Activated naive CD4-positive, alpha-beta T cell treated with anti-CD3 and anti-CD28 coated beads for 36 hours (primary cell): ENCODE measurements at regions not wholly inside any gene's neighbourhood (a gene's known extent, or its start where the extent isn't known, plus 50 kb on each side); places are given as distances from the start of the nearest gene placed in this dataset.

Experiments
- CTCF ChIA-PET: fragments of 350-600 bp; sonication (Branson Sonifier 250); formaldehyde crosslinking; loops from one replicate; lab custom pipeline; 2021; ENCODE audit warnings: antibody characterized with exemption; lab: Charles Lee
- DNase-seq: peaks from one replicate; pipeline ENCODE4 v3.0.0-alpha.2; 2020
- H3K27ac Mint-ChIP-seq: one replicate; pipeline ENCODE4 v1.8.0; 2021; ENCODE audit warnings: mild to moderate bottlenecking, mixed read lengths
- H3K27me3 Mint-ChIP-seq: one replicate; pipeline ENCODE4 v1.8.0; 2021; ENCODE audit warnings: low read depth, mixed read lengths
- H3K36me3 Mint-ChIP-seq: one replicate; pipeline ENCODE4 v1.8.0; 2021; ENCODE audit warnings: low read depth, mixed read lengths
- H3K4me1 Mint-ChIP-seq: one replicate; pipeline ENCODE4 v1.8.0; 2021; ENCODE audit warnings: low read depth, mixed read lengths
- H3K4me3 Mint-ChIP-seq: one replicate; pipeline ENCODE4 v1.8.0; 2021; ENCODE audit warnings: mild to moderate bottlenecking, moderate library complexity, mixed read lengths
- H3K9me3 Mint-ChIP-seq: one replicate; pipeline ENCODE4 v1.8.0; 2021; ENCODE audit warnings: mixed read lengths
- intact Hi-C: fragments of 100-400 bp; cut with micrococcal nuclease; formaldehyde crosslinking; loops from one replicate; pipeline ENCODE4 v1.15.1; 2023

- intact Hi-C loops = no loop called here
- no peak overlapping the region for H3K4me3 Mint-ChIP-seq
These were observed 1519.9 kb upstream of the ACVR2A start for GRCh38 chr2:146324951-146325350.

GRCh38 chr2:146323564-146323963, 1521.3 kb upstream of the ACVR2A start:
- Mint-ChIP-seq H3K36me3 (no peaks in the 10 kb centered on the region), H3K4me1 (no peaks in the 10 kb centered on the region), H3K9me3 (no peaks in the 10 kb centered on the region), H3K27ac (no peak overlapping the region), H3K27me3 (no peaks in the 10 kb centered on the region), H3K4me3 (no peak overlapping the region)
- no peak for DNase-seq
- CTCF ChIA-PET = no interaction called here
- intact Hi-C loops = no loop called here

More at GRCh38 chr2:146324951-146325350, 1519.9 kb upstream of the ACVR2A start:
- no peaks in the 10 kb centered on the region for H3K4me1 Mint-ChIP-seq
- CTCF ChIA-PET = no interaction called here
- peaks cover 1% of the 10 kb centered on the region for H3K9me3 Mint-ChIP-seq
- no peak overlapping the region for H3K27ac Mint-ChIP-seq
- no peaks in the 10 kb centered on the region for H3K27me3 Mint-ChIP-seq
- DNase-seq = no peak
- no peaks in the 10 kb centered on the region for H3K36me3 Mint-ChIP-seq

- H3K27ac Mint-ChIP-seq = no peak overlapping the region
- DNase-seq = no peak
- H3K4me1 Mint-ChIP-seq = no peaks in the 10 kb centered on the region
- intact Hi-C loops = no loop called here
- H3K4me3 Mint-ChIP-seq = no peak overlapping the region
- CTCF ChIA-PET = no interaction called here
- H3K9me3 Mint-ChIP-seq = no peaks in the 10 kb centered on the region
- no peaks in the 10 kb centered on the region for H3K27me3 Mint-ChIP-seq
- H3K36me3 Mint-ChIP-seq = no peaks in the 10 kb centered on the region
These were observed 1523.7 kb upstream of the ACVR2A start for GRCh38 chr2:146321175-146321574.

- intact Hi-C loops = no loop called here
- no peak overlapping the region for H3K27ac Mint-ChIP-seq
- no peaks in the 10 kb centered on the region for H3K27me3 Mint-ChIP-seq
- H3K9me3 Mint-ChIP-seq = no peaks in the 10 kb centered on the region
- CTCF ChIA-PET = interaction anchor here (0.6 kb wide), 1 partner anchor 265 kb away, joined by 3 read pairs; no protein-coding TSS in a partner anchor
- no peak overlapping the region for H3K4me3 Mint-ChIP-seq
- H3K36me3 Mint-ChIP-seq = no peaks in the 10 kb centered on the region
- no peak for DNase-seq
- no peaks in the 10 kb centered on the region for H3K4me1 Mint-ChIP-seq
These were observed 1526.9 kb upstream of the ACVR2A start for GRCh38 chr2:146317959-146318358.

GRCh38 chr2:146312899-146313298, 1531.9 kb upstream of the ACVR2A start:
- Mint-ChIP-seq H3K4me1 (no peaks in the 10 kb centered on the region), H3K27me3 (no peaks in the 10 kb centered on the region), H3K4me3 (no peak overlapping the region), H3K27ac (no peak overlapping the region), H3K36me3 (no peaks in the 10 kb centered on the region), H3K9me3 (no peaks in the 10 kb centered on the region)
- DNase-seq = no peak
- CTCF ChIA-PET = no interaction called here
- intact Hi-C loops = no loop called here

- H3K27ac Mint-ChIP-seq = no peak overlapping the region
- no peaks in the 10 kb centered on the region for H3K36me3 Mint-ChIP-seq
- intact Hi-C loops = no loop called here
- no peak overlapping the region for H3K4me3 Mint-ChIP-seq
- CTCF ChIA-PET = no interaction called here
- DNase-seq = no peak
- peaks cover 10% of the 10 kb centered on the region for H3K9me3 Mint-ChIP-seq
- no peaks in the 10 kb centered on the region for H3K4me1 Mint-ChIP-seq
- no peaks in the 10 kb centered on the region for H3K27me3 Mint-ChIP-seq
These were observed 1539.7 kb upstream of the ACVR2A start for GRCh38 chr2:146305164-146305563.

- no peak overlapping the region for H3K27ac Mint-ChIP-seq
- H3K36me3 Mint-ChIP-seq = no peaks in the 10 kb centered on the region
- intact Hi-C loops = no loop called here
- H3K9me3 Mint-ChIP-seq = peaks cover 19% of the 10 kb centered on the region
- CTCF ChIA-PET = no interaction called here
- no peak for DNase-seq
- no peaks in the 10 kb centered on the region for H3K27me3 Mint-ChIP-seq
- H3K4me1 Mint-ChIP-seq = no peaks in the 10 kb centered on the region
- no peak overlapping the region for H3K4me3 Mint-ChIP-seq
These were observed 1543.5 kb upstream of the ACVR2A start for GRCh38 chr2:146301287-146301686.

- peaks cover 16% of the 10 kb centered on the region for H3K9me3 Mint-ChIP-seq
- intact Hi-C loops = no loop called here
- DNase-seq = no peak
- no peaks in the 10 kb centered on the region for H3K27me3 Mint-ChIP-seq
- no peak overlapping the region for H3K27ac Mint-ChIP-seq
- no peak overlapping the region for H3K4me3 Mint-ChIP-seq
- CTCF ChIA-PET = no interaction called here
- no peaks in the 10 kb centered on the region for H3K36me3 Mint-ChIP-seq
- H3K4me1 Mint-ChIP-seq = no peaks in the 10 kb centered on the region
These were observed 1549.7 kb upstream of the ACVR2A start for GRCh38 chr2:146295080-146295670.

GRCh38 chr2:146287281-146287680, 1557.5 kb upstream of the ACVR2A start:
- peaks cover 7% of the 10 kb centered on the region for H3K9me3 Mint-ChIP-seq
- H3K4me3 Mint-ChIP-seq = no peak overlapping the region
- CTCF ChIA-PET = no interaction called here
- no peak overlapping the region for H3K27ac Mint-ChIP-seq
- H3K36me3 Mint-ChIP-seq = no peaks in the 10 kb centered on the region
- H3K4me1 Mint-ChIP-seq = no peaks in the 10 kb centered on the region
- DNase-seq = no peak
- intact Hi-C loops = no loop called here
- no peaks in the 10 kb centered on the region for H3K27me3 Mint-ChIP-seq

GRCh38 chr2:146278881-146279280, 1565.9 kb upstream of the ACVR2A start:
- intact Hi-C loops = no loop called here
- CTCF ChIA-PET = no interaction called here
- no peaks in the 10 kb centered on the region for H3K27me3 Mint-ChIP-seq
- no peaks in the 10 kb centered on the region for H3K36me3 Mint-ChIP-seq
- H3K9me3 Mint-ChIP-seq = peaks cover 2% of the 10 kb centered on the region
- no peak overlapping the region for H3K4me3 Mint-ChIP-seq
- H3K4me1 Mint-ChIP-seq = no peaks in the 10 kb centered on the region
- H3K27ac Mint-ChIP-seq = no peak overlapping the region
- no peak for DNase-seq

GRCh38 chr2:146271131-146271831, 1573.5 kb upstream of the ACVR2A start:
- DNase-seq = no peak
- Mint-ChIP-seq H3K27me3 (no peaks in the 10 kb centered on the region), H3K9me3 (no peaks in the 10 kb centered on the region), H3K4me3 (no peak overlapping the region), H3K4me1 (no peaks in the 10 kb centered on the region), H3K36me3 (no peaks in the 10 kb centered on the region), H3K27ac (no peak overlapping the region)
- CTCF ChIA-PET = no interaction called here
- intact Hi-C loops = no loop called here

- CTCF ChIA-PET = no interaction called here
These were observed 1574.2 kb upstream of the ACVR2A start for GRCh38 chr2:146270618-146271017.

GRCh38 chr2:146267093-146267492, 1577.7 kb upstream of the ACVR2A start:
- Mint-ChIP-seq H3K27me3 (no peaks in the 10 kb centered on the region), H3K9me3 (peaks cover 7% of the 10 kb centered on the region), H3K4me1 (no peaks in the 10 kb centered on the region), H3K36me3 (no peaks in the 10 kb centered on the region), H3K4me3 (no peak overlapping the region), H3K27ac (no peak overlapping the region)
- intact Hi-C loops = no loop called here
- CTCF ChIA-PET = no interaction called here
- no peak for DNase-seq

More at GRCh38 chr2:146270618-146271017, 1574.2 kb upstream of the ACVR2A start:
- no peak overlapping the region for H3K27ac Mint-ChIP-seq
- no peaks in the 10 kb centered on the region for H3K9me3 Mint-ChIP-seq
- intact Hi-C loops = no loop called here
- no peak for DNase-seq
- H3K4me1 Mint-ChIP-seq = no peaks in the 10 kb centered on the region
- no peaks in the 10 kb centered on the region for H3K36me3 Mint-ChIP-seq
- no peak overlapping the region for H3K4me3 Mint-ChIP-seq
- no peaks in the 10 kb centered on the region for H3K27me3 Mint-ChIP-seq
